SJCRH30 (cell line): ENCODE measurements at regions not wholly inside any gene's neighbourhood (a gene's known extent, or its start where the extent isn't known, plus 50 kb on each side); places are given as distances from the start of the nearest gene placed in this dataset.

ENCODE experiments used
- DNase-seq, 2 experiments: peaks; one replicate each; pipeline ENCODE4 v3.0.0-alpha.2; 2015 to 2020
- H3K27ac ChIP-seq: fragments of 250-450 bp; sonication (Bioruptor Pico); 2 replicates; pipeline ENCODE4 v1.5.1; 2020; ENCODE audit warnings: mild to moderate bottlenecking, moderate library complexity
- H3K27me3 ChIP-seq: fragments of 250-450 bp; sonication (Bioruptor Pico); 2 replicates; pipeline ENCODE4 v1.5.1; 2020; ENCODE audit warnings: mild to moderate bottlenecking, moderate library complexity
- H3K36me3 ChIP-seq: fragments of 250-450 bp; sonication (Bioruptor Pico); 2 replicates; pipeline ENCODE4 v1.5.1; 2020; ENCODE audit warnings: mild to moderate bottlenecking, moderate library complexity
- H3K4me1 ChIP-seq: fragments of 250-450 bp; sonication (Bioruptor Pico); 2 replicates; pipeline ENCODE4 v1.5.1; 2020; ENCODE audit warnings: mild to moderate bottlenecking, moderate library complexity
- H3K4me3 ChIP-seq: fragments of 250-450 bp; sonication (Bioruptor Pico); 2 replicates; pipeline ENCODE4 v1.5.1; 2020; ENCODE audit warnings: mild to moderate bottlenecking, moderate library complexity
- H3K9me3 ChIP-seq: fragments of 250-450 bp; sonication (Bioruptor Pico); replicated peaks from 2 replicates; pipeline ENCODE4 v1.5.1; 2020; ENCODE audit warnings: mild to moderate bottlenecking, moderate library complexity

DNA sequence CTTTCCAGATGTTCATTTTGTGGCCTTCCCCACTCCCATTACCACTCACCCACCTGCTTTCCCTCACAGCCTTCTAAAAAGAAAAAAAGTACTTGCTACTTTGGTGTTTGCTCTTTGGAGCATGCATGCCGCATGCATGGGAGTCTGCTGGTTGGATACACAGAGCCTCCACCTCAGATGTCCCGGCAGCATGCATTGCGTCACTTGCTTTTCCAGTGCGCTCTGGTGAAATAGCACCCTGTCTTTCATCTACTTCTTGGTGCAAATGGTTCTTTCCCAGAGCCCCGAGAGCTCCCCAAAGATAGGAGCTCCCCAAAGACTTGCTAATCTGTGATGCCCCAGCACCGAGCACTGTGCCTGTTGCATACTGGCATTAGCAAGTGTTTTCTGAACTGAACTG lies 333.2 kb upstream of the ZNF507 start:
- no peak for DNase-seq
- no peak overlapping the region for H3K27ac ChIP-seq
- no peaks in the 10 kb centered on the region for H3K27me3 ChIP-seq
- no peak overlapping the region for H3K4me3 ChIP-seq
- H3K36me3 ChIP-seq, result no peaks in the 10 kb centered on the region
- H3K4me1 ChIP-seq, result no peaks in the 10 kb centered on the region
- no peaks in the 10 kb centered on the region for H3K9me3 ChIP-seq

DNA sequence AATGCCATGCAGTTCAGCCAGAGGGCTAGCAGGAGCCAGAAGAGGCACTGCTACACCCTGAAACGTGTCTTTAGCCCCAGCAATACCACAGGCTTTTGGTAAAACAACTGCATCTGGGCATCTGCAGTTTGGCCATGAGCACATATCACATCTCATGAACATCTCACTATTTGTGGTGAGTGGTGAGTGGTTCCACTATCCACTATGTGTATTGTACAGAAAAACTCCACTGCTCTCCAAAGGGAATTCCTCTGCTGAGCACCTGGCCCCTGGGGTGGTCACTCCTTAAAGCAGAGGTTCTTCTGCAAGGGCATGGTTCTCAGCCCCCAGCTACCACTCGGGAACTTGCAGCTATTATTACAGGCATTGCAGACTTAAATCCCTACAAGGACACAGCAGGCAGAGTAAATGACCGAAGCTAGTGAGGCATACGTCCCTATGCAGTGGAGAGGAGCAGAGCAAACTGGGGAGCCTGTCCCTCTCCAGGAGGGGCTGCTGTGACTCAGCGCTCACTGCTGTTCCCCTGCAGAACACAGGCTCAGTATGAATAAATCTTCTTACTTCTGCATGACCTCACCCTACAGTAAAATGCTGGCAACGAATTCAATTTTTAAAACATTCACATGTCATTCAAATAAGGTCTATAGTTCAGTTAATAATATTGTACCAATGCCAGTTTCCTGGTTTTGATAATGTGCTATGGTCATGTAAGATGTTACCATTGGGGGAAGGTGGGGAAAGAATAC lies 332.4 kb upstream of the ZNF507 start:
- Histone ChIP-seq H3K4me1 (peaks cover 7% of the 10 kb centered on the region), H3K27me3 (no peaks in the 10 kb centered on the region), H3K36me3 (no peaks in the 10 kb centered on the region), H3K27ac (no peak overlapping the region), H3K9me3 (no peaks in the 10 kb centered on the region), H3K4me3 (no peak overlapping the region)
- DNase-seq, result no peak

DNA sequence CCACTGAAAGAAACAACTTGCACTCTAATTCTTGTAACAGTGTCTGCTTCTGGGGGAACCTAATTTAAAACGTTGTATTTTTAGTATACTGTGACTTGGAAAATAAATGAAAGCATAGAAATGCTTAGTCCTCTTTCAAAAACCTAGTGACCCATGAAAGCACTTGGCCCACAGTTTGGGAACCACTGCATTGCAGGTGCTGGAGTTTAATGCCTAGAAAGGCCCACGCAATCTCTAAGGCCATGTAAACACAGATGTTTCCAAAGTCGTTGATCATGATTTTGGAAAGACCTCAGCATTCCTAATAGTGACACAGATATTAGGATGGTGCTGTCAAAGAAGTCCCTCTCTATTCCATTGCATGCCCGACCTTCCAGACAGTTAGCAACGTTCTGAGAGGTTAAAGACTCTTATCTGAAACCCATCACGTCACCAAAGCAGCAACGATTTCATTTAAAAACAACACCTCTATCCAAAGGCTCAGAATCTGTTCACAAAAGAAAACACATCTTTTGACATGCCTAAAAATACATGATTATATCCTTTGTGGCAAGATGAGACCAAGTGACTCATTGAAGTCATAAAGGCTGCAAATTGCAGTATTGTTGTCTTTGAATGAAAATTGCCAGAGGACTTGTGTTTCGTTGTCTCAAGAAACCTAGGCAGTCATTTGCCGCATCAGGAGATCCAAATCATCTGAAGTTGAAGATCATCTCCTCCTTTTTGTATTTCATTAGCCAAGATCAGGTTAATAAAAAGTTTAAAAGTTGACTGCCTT lies 328.0 kb upstream of the ZNF507 start:
- H3K4me3 ChIP-seq, result no peak overlapping the region
- H3K9me3 ChIP-seq, result no peaks in the 10 kb centered on the region
- no peaks in the 10 kb centered on the region for H3K27me3 ChIP-seq
- no peak for DNase-seq
- peaks cover 13% of the 10 kb centered on the region for H3K4me1 ChIP-seq
- no peaks in the 10 kb centered on the region for H3K36me3 ChIP-seq
- no peak overlapping the region for H3K27ac ChIP-seq

DNA sequence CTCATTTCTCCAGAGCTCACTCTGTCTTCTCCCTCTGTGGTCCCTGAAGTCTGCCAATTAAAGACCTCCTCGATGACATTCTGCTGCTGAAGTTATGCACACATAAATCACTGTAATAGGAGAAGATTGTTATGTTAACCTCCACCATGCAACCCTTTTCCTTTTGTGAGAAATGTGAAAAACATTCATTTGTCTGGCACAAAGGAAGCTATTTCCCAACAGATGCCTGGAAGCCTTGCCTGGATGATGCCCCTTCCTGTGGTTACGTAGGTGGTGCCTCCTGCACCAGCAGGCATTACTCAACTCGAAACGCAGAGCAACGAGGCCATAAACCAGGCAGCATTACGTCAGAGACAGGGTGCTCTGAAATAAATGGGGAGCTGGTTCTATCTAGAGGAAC lies 327.4 kb upstream of the ZNF507 start:
- H3K27me3 ChIP-seq, result no peaks in the 10 kb centered on the region
- H3K9me3 ChIP-seq, result no peaks in the 10 kb centered on the region
- H3K4me1 ChIP-seq, result peaks cover 13% of the 10 kb centered on the region
- H3K36me3 ChIP-seq, result no peaks in the 10 kb centered on the region
- DNase-seq, result peak; percentile 36 to 49
- no peak overlapping the region for H3K27ac ChIP-seq
- H3K4me3 ChIP-seq, result no peak overlapping the region

DNA sequence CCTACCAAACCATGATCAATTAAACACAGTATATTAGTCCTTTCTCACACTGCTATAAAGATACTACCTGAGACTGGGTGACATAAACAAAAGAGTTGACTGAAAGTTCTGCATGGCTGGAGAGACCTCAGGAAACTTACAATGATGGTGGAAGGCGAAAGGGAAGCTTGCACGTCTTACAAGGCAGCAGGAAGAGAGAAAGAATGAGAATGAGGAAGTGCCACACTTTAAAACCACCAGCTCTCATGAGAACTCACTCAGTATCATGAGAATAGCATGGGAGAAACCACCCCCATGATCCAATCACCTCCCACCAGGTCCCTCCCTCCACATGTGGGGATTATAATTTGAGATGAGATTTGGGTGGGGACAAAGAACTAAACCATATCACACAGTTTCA lies 324.9 kb upstream of the ZNF507 start:
- Histone ChIP-seq H3K27me3 (no peaks in the 10 kb centered on the region), H3K4me3 (no peak overlapping the region), H3K36me3 (no peaks in the 10 kb centered on the region), H3K9me3 (no peaks in the 10 kb centered on the region; the same call in 1 of the 2 replicates), H3K4me1 (peaks cover 13% of the 10 kb centered on the region), H3K27ac (no peak overlapping the region)
- no peak for DNase-seq

DNA sequence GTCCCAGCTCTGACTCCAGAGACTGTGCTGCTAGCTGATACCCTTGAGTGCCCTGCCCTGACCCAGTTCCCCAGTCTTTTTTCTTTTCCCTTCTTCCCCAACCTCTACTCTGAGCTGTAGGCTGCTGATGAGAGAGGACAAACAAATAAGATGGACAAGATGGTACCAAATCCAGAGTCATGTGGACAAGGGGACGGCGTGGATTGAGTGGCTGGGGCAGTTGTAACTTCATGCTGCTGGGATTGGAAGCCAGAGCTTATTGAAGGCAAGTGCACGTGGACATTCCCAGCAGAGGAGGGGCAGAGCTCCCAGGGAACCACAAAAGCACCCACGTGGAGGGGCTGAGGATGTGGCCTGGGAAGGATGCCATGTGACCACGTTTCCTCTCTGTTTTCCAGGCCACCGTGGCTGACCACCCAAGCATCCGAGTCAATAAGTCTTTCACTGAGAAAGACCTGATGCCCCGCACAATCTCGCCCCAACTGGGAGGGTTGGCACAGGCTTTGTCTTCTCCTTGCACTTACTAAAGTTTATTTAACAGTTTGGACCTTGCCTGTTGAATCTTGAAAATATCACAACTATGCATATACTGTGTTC lies 323.3 kb upstream of the ZNF507 start:
- Histone ChIP-seq H3K9me3 (no peaks in the 10 kb centered on the region; the same call in 1 of the 2 replicates), H3K27me3 (no peaks in the 10 kb centered on the region), H3K27ac (no peak overlapping the region), H3K36me3 (no peaks in the 10 kb centered on the region), H3K4me1 (peaks cover 13% of the 10 kb centered on the region), H3K4me3 (no peak overlapping the region)
- DNase-seq, result no peak

DNA sequence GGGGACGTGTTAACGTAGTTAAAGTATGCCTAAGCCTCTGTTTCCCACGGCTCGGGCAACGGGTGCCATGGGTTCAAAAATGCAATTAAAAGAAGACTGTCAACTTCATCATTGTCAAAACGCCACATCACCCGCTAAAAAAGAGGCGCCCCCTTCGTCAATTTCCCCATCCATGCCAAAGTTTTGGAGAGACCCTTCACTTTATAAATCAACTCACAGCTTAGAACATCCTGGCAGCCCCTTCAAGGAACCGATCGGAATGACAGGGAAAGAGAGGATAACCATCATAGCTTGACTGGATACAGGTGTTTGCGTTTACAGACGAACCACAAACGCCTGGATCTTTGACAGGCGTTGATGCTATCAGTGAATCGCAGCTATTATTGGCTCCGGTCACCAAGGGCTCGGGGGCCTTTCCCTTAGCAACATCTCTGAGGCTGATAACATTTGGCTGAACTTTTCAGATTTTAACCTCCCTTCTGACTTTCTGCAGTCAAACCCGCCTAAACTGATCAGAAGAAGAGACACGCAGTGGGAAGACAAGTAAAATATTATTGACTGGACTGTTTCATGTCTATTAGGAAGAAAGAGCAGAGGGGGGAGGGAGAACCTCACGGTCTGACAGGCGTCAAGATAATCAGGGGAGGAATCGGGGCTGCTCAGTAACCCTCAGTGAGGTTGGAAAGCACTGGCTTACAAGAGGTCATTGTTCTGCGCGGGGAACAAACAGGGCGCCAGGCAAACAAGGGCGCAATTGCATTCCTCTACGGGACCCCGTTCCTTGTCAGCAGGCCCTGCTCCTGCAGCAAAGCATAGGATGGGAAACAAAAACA lies 322.5 kb upstream of the ZNF507 start:
- H3K4me1 ChIP-seq, result peaks cover 6% of the 10 kb centered on the region
- H3K4me3 ChIP-seq, result no peak overlapping the region
- H3K36me3 ChIP-seq, result no peaks in the 10 kb centered on the region
- no peak overlapping the region for H3K27ac ChIP-seq
- H3K27me3 ChIP-seq, result no peaks in the 10 kb centered on the region
- no peak for DNase-seq
- no peaks in the 10 kb centered on the region; the same call in 1 of the 2 replicates for H3K9me3 ChIP-seq

DNA sequence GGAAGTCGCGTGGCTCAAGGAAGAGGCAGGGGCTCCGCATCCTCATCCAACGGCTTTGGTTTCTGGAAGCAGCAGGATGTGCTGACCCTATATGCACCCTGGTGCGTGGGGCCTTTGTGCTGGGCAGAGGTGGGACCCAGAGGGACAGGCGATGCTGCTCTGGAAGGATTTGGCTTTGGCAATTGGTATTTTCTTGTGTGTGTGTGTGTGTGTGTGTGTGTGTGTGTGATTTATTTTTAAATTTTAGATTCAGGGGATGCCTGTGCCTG lies 321.9 kb upstream of the ZNF507 start:
- Histone ChIP-seq H3K4me1 (peaks cover under 1% of the 10 kb centered on the region), H3K27ac (no peak overlapping the region), H3K4me3 (no peak overlapping the region), H3K9me3 (no peaks in the 10 kb centered on the region; the same call in 1 of the 2 replicates), H3K27me3 (no peaks in the 10 kb centered on the region), H3K36me3 (no peaks in the 10 kb centered on the region)
- DNase-seq, result no peak

DNA sequence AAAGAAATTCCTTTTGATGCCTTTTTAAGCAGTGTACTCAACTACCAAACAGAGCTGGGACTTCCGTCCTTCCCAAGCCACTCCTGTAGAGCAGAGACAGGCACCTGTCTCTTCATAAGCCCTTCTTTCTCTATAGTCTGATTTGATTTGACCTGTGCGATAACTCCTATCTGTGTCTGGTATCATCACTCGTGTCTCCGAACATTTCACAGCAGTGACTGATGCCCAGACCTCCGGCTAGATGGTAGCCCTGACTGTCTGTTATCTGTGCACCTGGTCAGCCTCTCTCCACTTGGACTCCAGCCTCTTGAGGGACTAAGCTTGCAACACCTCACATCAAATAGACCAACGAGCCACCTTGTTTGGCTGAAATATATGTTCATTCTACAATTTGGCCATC lies 316.2 kb upstream of the ZNF507 start:
- no peaks in the 10 kb centered on the region for H3K9me3 ChIP-seq
- no peak overlapping the region for H3K27ac ChIP-seq
- no peaks in the 10 kb centered on the region for H3K36me3 ChIP-seq
- H3K4me3 ChIP-seq, result no peak overlapping the region
- H3K4me1 ChIP-seq, result no peaks in the 10 kb centered on the region
- no peak for DNase-seq
- no peaks in the 10 kb centered on the region for H3K27me3 ChIP-seq

DNA sequence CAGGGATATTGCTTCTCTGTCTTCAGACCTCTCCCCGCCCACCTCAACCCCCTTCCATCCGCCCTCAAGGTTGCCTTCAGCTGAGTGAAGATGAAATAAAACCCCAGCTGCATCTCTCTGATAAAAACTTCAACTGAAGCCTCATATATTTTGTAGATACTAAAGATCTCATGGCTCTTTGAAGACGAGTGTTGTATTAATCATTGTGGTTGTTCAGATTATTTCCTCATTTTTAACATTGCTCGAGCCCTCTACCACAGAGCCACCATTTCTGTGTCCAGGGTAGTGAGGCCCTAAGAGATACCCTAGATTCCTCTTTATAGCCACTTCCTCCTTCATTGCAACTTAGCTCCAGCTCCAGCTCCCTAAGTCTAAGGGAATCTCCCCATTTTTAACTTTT lies 312.8 kb upstream of the ZNF507 start:
- no peak for DNase-seq
- Histone ChIP-seq H3K4me3 (no peak overlapping the region), H3K4me1 (no peaks in the 10 kb centered on the region), H3K9me3 (no peaks in the 10 kb centered on the region), H3K36me3 (no peaks in the 10 kb centered on the region), H3K27me3 (no peaks in the 10 kb centered on the region), H3K27ac (no peak overlapping the region)

DNA sequence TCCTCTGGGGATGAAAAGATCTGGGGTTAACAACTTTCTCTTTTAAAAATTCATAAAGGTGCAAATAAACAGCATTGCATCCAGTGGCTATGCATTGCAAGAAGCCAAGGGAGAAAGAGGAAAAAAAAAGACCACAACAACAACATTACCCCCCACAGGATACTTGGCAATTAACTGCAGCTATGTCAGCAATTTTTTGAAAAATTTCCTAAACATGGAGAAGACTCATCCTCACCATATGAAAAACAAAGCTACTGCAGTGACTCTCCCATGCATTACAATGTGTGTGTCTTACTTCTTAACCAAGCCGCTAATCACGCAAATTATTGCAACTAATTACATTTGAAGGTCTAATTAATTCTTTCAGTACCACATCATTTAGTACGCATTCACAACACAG lies 309.8 kb upstream of the ZNF507 start:
- DNase-seq, result no peak
- H3K27ac ChIP-seq, result no peak overlapping the region
- no peaks in the 10 kb centered on the region for H3K9me3 ChIP-seq
- no peaks in the 10 kb centered on the region for H3K36me3 ChIP-seq
- H3K4me1 ChIP-seq, result no peaks in the 10 kb centered on the region
- no peak overlapping the region for H3K4me3 ChIP-seq
- H3K27me3 ChIP-seq, result no peaks in the 10 kb centered on the region

DNA sequence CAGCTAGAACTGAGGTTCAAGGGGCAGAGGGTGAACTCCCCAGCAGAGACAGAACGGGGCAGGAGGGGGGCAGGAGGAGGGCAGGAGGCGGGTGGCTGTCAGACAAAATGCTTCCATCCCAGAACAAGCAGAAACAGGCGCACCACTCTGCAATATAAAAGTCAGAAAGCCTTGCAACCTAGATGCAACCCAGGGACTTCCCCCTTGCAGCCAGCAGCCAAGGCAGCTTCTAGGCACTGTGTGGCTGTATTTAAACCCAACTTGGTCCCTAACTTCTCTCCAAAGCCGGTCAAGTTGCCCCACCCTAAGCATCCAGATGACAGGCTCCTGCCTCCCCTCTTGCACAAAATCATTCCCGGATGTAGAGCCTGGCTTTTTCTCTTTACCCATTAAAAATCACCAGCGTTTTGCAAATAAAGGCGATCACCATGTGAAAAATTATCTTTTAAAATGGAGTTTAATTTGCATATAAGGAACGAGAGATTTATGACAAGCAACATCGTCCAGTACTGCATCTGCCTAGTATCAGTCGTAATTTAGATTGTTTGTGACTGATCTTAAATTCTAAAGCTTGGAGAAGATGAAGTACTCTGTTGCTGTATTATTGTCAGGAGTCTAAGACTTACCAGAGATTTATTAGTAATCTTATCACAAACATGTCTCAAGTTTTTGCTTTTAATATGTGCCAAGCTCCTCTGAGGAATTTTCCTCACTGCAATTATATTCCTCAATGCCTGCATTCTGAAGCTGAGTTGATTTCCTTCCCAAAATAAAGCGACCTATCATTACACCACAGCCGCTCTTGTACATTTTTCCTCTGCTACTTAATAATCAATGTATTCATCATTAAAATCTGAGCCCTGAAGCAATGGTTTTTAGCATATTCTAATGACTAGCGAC lies 307.1 kb upstream of the ZNF507 start:
- Histone ChIP-seq H3K27me3 (no peaks in the 10 kb centered on the region), H3K4me1 (peaks cover 7% of the 10 kb centered on the region; the same call in 1 of the 2 replicates), H3K4me3 (no peak overlapping the region), H3K36me3 (no peaks in the 10 kb centered on the region), H3K27ac (no peak overlapping the region), H3K9me3 (no peaks in the 10 kb centered on the region)
- no peak for DNase-seq

DNA sequence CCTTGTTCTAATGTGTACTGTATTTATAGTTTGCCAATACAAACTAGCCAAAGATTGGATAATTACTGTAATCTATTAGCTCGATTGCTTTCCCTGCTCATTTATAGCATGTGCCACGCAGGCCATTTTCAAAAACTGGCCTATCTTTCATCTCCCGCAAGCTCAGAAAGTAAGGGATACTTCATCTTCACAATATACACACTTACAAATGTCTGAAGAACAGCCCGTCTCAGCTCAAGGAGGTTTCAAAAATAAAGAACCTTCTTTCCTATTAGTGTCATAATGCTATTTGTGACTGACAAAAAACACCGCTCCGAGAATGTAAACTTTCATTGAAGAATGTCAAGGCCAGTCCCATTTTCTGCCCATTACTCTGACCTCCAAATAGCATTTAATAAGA lies 306.4 kb upstream of the ZNF507 start:
- Histone ChIP-seq H3K9me3 (no peaks in the 10 kb centered on the region), H3K4me3 (no peak overlapping the region), H3K27ac (no peak overlapping the region), H3K4me1 (peaks cover 7% of the 10 kb centered on the region; the same call in 1 of the 2 replicates), H3K36me3 (no peaks in the 10 kb centered on the region), H3K27me3 (no peaks in the 10 kb centered on the region)
- DNase-seq, result no peak

DNA sequence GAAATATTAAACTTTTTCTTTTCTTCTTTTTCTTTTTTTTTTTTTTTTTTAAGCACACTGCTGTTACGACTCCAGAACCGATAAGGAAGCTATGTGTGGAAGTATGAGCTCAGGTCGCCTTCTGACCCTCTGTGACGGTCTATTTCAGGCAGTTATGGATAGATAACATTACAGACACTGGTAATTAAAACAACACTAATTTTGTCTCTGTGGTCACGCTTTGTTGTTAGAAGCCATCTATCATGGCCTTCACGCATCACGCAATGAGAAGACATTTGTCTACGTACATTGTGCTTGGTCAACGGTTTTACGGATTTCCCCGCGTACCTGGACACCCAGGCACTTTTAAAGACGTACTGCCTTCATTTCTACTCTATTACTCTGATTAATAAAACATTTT lies 306.0 kb upstream of the ZNF507 start:
- DNase-seq, result no peak
- no peaks in the 10 kb centered on the region for H3K9me3 ChIP-seq
- no peaks in the 10 kb centered on the region for H3K27me3 ChIP-seq
- no peaks in the 10 kb centered on the region for H3K36me3 ChIP-seq
- no peak overlapping the region for H3K27ac ChIP-seq
- peaks cover 7% of the 10 kb centered on the region; the same call in 1 of the 2 replicates for H3K4me1 ChIP-seq
- no peak overlapping the region for H3K4me3 ChIP-seq
